DMS79 (cell line): ENCODE measurements at regions not wholly inside any gene's neighbourhood (a gene's known extent, or its start where the extent isn't known, plus 50 kb on each side); places are given as distances from the start of the nearest gene placed in this dataset.

ENCODE experiments used
- DNase-seq: peaks from one replicate; lab custom pipeline; 2025; lab: John Stamatoyannopoulos, UW

GRCh38 chr6:157772820-157773219 is 50.2 kb upstream of the SNX9 start:
- no peak for DNase-seq
